HG03097 (cell line): ENCODE measurements at regions not wholly inside any gene's neighbourhood (a gene's known extent, or its start where the extent isn't known, plus 50 kb on each side); places are given as distances from the start of the nearest gene placed in this dataset.
"Not testable (repeated sequence)": the region's sequence is repeated elsewhere in the genome, so short reads cannot be mapped to it uniquely, and the experiment has no call there.

Source experiments
- ATAC-seq: cut with Tn5 transposase; IDR thresholded peaks from one replicate; pipeline ENCODE4 v1.9.1; 2021; ENCODE audit not compliant: unreplicated experiment, low FRiP score

GRCh38 chr12:89775063-89775985 is 66.7 kb upstream of the ATP2B1 start:
- no peak for ATAC-seq

DNA sequence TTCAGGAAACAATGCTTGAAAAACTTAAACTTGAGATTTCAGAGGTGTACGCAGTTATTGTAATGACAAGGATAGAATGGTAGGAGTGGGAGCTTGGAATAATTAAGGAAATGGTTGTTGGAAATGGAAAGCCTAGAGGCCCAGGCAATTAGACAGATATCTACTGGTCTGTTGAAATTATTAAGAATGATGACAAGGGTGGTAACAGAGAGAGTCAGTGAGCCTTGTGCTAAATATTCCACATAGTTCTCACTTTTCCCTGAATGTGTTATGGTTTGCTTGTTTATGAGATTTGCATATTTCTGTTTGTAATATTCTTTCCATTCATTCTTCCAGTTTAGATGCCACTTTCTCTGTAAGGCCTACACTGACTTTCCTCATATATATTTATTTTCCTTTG is 66.0 kb upstream of the ATP2B1 start:
- ATAC-seq: no peak

GRCh38 chr12:89770391-89770790 is 61.8 kb upstream of the ATP2B1 start:
- ATAC-seq: no peak

GRCh38 chr12:89769483-89769818 is 60.8 kb upstream of the ATP2B1 start:
- ATAC-seq: no peak

- ATAC-seq: no peak
These were observed 60.2 kb upstream of the ATP2B1 start for GRCh38 chr12:89768586-89769482.

DNA sequence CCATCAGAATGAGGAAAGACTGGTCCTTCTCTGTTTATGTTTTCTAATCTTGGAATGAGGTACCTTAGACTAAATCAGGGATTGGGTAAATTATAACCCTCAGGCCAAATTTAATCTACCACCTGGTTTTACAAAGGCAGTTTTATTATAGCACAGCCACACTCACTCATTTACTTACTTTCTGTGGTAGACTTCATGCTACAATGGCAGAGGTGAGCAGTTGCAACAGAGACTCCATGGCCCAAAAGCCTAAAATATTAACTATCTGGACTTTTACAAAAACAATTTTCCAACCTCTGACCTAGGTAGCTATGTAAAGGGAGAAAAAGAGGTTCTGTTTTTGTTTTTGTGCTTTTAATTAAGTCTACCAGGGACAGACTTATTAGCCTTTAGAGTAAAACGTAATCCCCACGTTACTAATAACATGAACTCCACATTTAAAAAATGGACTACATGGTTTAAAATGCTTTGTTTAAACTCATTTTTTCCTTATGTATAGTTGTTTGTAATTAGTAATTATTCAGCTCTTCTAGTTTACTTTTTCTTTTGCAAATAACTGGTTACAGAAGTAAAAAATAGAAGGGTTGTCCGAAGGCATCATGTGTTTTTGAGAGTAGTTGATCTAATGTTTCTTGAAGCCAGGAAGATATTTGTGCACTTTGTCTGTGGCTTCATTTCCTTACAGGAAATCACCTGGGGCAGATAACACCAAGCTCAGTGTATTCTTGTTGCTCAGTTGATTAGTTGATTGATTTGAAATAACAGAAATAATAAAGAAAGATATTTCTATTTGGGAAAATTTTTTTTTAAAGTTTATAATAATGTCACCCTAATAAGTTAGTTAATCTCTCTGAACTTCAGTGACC is 57.6 kb upstream of the ATP2B1 start:
- peak; percentile 56 for ATAC-seq

GRCh38 chr12:89764164-89764563 is 55.5 kb upstream of the ATP2B1 start:
- not testable (repeated sequence) for ATAC-seq

GRCh38 chr12:89762498-89763170 is 54.0 kb upstream of the ATP2B1 start:
- ATAC-seq: no peak

DNA sequence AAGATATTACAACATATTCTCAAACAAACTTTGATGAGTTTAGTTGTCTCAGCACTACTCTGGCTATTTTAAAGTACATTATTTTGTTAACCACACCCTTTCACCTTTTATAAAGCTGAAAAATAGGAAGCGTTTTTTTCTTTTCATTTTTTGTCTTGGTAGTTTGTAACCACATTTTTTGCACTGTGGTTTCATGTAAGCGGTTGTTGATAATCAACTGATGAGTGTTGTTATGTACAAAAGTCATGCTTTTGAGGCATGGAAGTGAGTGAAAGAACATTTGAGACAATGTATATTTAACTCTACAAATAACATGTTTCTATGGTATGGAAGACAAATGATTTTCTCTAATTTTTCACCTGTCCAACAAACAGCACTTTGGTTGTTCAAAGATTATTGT is 52.1 kb upstream of the ATP2B1 start:
- no peak for ATAC-seq
